Stimulated activated CD8-positive, alpha-beta memory T cell treated with anti-CD3 and anti-CD28 coated beads, Interleukin-7, amount 100 ng/mL, for 48 hours (primary cell): ENCODE measurements at regions not wholly inside any gene's neighbourhood (a gene's known extent, or its start where the extent isn't known, plus 50 kb on each side); places are given as distances from the start of the nearest gene placed in this dataset.
"Not testable (repeated sequence)": the region's sequence is repeated elsewhere in the genome, so short reads cannot be mapped to it uniquely, and the experiment has no call there.

ENCODE experiments used
- DNase-seq, 2 donors: peaks; one replicate each; pipeline ENCODE4 v3.0.0-alpha.2; 2020; ENCODE audit warnings: low read depth in 1 of 2; ENCODE audit errors: extremely low read depth in 1 of 2

GRCh38 chr1:195715652-195716051 lies 892.6 kb downstream of the KCNT2 start:
- DNase-seq, result no peak

GRCh38 chr1:195714248-195714647 lies 894.0 kb downstream of the KCNT2 start:
- no peak for DNase-seq

- DNase-seq, result no peak
Observed at GRCh38 chr1:195709821-195710220, 898.4 kb downstream of the KCNT2 start.

GRCh38 chr1:195704028-195704427 lies 904.2 kb downstream of the KCNT2 start:
- DNase-seq, result no peak

GRCh38 chr1:195701149-195701548 lies 907.1 kb downstream of the KCNT2 start:
- no peak for DNase-seq

- DNase-seq, result no peak
Observed at GRCh38 chr1:195697130-195697529, 911.1 kb downstream of the KCNT2 start.

GRCh38 chr1:195686764-195687163 lies 921.5 kb downstream of the KCNT2 start:
- DNase-seq, result no peak

- no peak for DNase-seq
Observed at GRCh38 chr1:195664628-195665027, 943.6 kb downstream of the KCNT2 start.

- DNase-seq, result no peak
Observed at GRCh38 chr1:195663549-195664280, 944.5 kb downstream of the KCNT2 start.

- DNase-seq, result no peak
Observed at GRCh38 chr1:195656780-195657179, 951.5 kb downstream of the KCNT2 start.

GRCh38 chr1:195648875-195649274 lies 959.4 kb downstream of the KCNT2 start:
- not testable (repeated sequence) for DNase-seq

- no peak for DNase-seq
Observed at GRCh38 chr1:195637539-195637938, 970.7 kb downstream of the KCNT2 start.

- no peak for DNase-seq
Observed at GRCh38 chr1:195618287-195618686, 990.0 kb downstream of the KCNT2 start.

- DNase-seq, result no peak
Observed at GRCh38 chr1:195617106-195617505, 991.1 kb downstream of the KCNT2 start.

- no peak for DNase-seq
Observed at GRCh38 chr1:195608883-195609282, 999.4 kb downstream of the KCNT2 start.

- DNase-seq, result no peak
Observed at GRCh38 chr1:195606483-195606882, 1001.8 kb downstream of the KCNT2 start.

- DNase-seq, result no peak
Observed at GRCh38 chr1:195604287-195604686, 1004.0 kb downstream of the KCNT2 start.

GRCh38 chr1:195597891-195598290 lies 1010.3 kb downstream of the KCNT2 start:
- no peak for DNase-seq

- DNase-seq, result no peak
Observed at GRCh38 chr1:195594773-195595172, 1013.5 kb downstream of the KCNT2 start.

GRCh38 chr1:195594322-195594721 lies 1013.9 kb downstream of the KCNT2 start:
- no peak for DNase-seq

- DNase-seq, result no peak
Observed at GRCh38 chr1:195591917-195592672, 1016.1 kb downstream of the KCNT2 start.

GRCh38 chr1:195590649-195591048 lies 1017.6 kb downstream of the KCNT2 start:
- no peak for DNase-seq
